ENCODE measurements at regions not wholly inside any gene's neighbourhood (a gene's known extent, or its start where the extent isn't known, plus 50 kb on each side); places are given as distances from the start of the nearest gene placed in this dataset.
A peak's percentile ranks its signal among the peaks of the same experiment; 100 is the strongest.

DNA sequence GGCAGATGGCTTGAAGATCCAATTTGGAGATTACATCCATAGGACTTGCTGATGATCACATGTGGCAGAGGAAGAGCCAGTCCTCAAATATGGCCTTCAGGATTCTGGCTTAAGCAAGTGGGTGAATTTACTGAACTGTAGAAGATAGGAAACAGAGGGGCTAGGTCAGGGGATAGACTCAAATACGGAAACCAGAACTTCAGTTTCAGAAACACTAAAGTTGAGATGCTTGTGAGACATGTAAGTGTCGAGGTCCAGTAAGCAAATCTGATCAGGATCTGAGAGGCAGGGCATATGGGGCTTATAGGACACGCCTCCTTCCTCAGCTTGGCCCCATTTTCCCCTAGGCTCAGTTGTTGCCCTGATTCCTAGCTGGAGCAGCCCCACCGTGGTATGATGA is 107.7 kb downstream of the LBH start:
- H3K9me3 ChIP-seq: no peaks in the 10 kb centered on the region
- no peaks in the 10 kb centered on the region for H3K36me3 ChIP-seq
- 81% methylated on average over 4 of the region's 4 CpGs for WGBS
- H3K4me1 ChIP-seq: no peaks in the 10 kb centered on the region
- no peak for TF ChIP-seq CTCF (IDR thresholded peaks at IDR 0.05)
- no peak for TF ChIP-seq POLR2A (IDR thresholded peaks at IDR 0.05)
- no peak for TF ChIP-seq POLR2AphosphoS5 (IDR thresholded peaks at IDR 0.05)
- no peak for TF ChIP-seq EP300 (IDR thresholded peaks at IDR 0.05)
- no peak overlapping the region for H3K27ac ChIP-seq
- no peak for DNase-seq (ENCODE audit: low spot score in 2 of 2)
- no peaks in the 10 kb centered on the region for H3K27me3 ChIP-seq
- no peak overlapping the region for H3K4me3 ChIP-seq

GRCh38 chr2:30341500-30342267 is 105.4 kb upstream of the LCLAT1 start:
- no peak for DNase-seq (ENCODE audit: low spot score in 2 of 2)
- Histone ChIP-seq H3K4me1 (peaks cover 4% of the 10 kb centered on the region), H3K27ac (no peak overlapping the region), H3K4me3 (no peak overlapping the region), H3K36me3 (no peaks in the 10 kb centered on the region), H3K9me3 (no peaks in the 10 kb centered on the region), H3K27me3 (no peaks in the 10 kb centered on the region)
- 92% methylated on average over 8 of the region's 8 CpGs for WGBS
- no peak for TF ChIP-seq POLR2AphosphoS5 (IDR thresholded peaks at IDR 0.05)
- no peak for TF ChIP-seq POLR2A (IDR thresholded peaks at IDR 0.05)
- TF ChIP-seq CTCF (IDR thresholded peaks at IDR 0.05): no peak
- TF ChIP-seq EP300 (IDR thresholded peaks at IDR 0.05): no peak

DNA sequence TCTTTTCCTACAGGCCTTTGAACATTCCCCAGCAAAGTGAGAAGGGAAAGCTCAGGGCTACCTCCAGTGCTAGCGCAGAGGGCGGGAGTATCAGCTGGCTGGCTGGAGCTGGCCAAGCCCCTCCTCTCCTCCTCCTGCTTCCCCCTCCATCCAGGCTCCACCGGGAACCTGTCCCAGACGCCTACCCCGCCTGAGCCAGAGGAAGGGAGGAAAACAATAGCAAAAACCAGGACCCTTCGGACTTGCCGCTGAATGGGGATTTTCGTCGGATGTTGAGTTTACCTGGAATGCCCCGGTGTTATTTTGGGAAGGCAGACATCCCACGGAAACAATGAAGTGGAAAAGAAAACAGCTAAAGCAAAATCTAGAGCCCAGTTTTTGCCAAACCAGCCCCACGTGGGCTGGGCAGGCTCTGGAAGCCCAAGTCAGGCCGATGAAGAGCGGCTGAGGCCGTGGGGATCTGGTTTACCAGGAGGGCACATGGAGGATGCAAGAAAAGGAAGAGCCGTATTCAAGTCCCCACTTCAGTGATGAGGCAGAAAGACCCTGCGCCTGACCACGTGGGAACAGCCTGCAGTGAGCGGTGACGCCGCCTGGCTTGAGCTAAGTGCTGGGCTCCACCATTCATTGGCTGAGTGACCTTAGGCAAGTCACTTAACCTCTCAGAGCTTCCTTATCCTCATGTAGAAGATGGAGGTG is 100.4 kb upstream of the LCLAT1 start:
- Histone ChIP-seq H3K9me3 (no peaks in the 10 kb centered on the region), H3K27me3 (no peaks in the 10 kb centered on the region), H3K4me1 (peaks cover 4% of the 10 kb centered on the region), H3K4me3 (peak overlapping the region; percentile 10), H3K27ac (peak overlapping the region; percentile 8), H3K36me3 (no peaks in the 10 kb centered on the region)
- WGBS: 52% methylated on average over 21 of the region's 21 CpGs
- no peak for TF ChIP-seq POLR2A (IDR thresholded peaks at IDR 0.05)
- no peak for TF ChIP-seq CTCF (IDR thresholded peaks at IDR 0.05)
- TF ChIP-seq POLR2AphosphoS5 (IDR thresholded peaks at IDR 0.05): no peak
- TF ChIP-seq EP300 (IDR thresholded peaks at IDR 0.05): no peak
- DNase-seq (ENCODE audit: low spot score in 2 of 2): no peak

DNA sequence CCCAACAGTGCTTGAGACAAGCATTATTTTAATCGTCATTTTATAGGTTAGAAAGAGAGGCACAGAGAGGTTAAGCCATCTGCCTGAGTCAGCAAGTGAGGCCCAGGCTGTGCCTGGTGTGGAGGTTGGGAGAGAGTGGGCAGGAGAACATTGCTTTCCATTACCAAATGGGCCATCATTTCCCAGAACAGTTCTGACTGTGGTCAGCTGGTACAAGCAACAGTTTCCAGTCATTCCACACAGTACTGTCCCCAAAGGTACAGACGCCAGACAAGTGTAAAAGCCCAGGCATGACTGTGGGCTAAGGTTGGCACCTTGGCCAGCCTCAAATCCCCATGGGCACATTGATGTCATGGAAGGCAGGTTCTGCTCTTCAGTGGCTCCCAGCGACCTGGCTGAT is 98.2 kb upstream of the LCLAT1 start:
- no peak for TF ChIP-seq POLR2AphosphoS5 (IDR thresholded peaks at IDR 0.05)
- no peak for TF ChIP-seq CTCF (IDR thresholded peaks at IDR 0.05)
- TF ChIP-seq POLR2A (IDR thresholded peaks at IDR 0.05): no peak
- no peak for TF ChIP-seq EP300 (IDR thresholded peaks at IDR 0.05)
- no peak for DNase-seq (ENCODE audit: low spot score in 2 of 2)
- WGBS: 82% methylated on average over 2 of the region's 3 CpGs
- Histone ChIP-seq H3K36me3 (no peaks in the 10 kb centered on the region), H3K4me3 (no peak overlapping the region), H3K4me1 (peaks cover 4% of the 10 kb centered on the region), H3K27me3 (no peaks in the 10 kb centered on the region), H3K9me3 (no peaks in the 10 kb centered on the region), H3K27ac (no peak overlapping the region)

GRCh38 chr2:30349691-30350090 is 97.4 kb upstream of the LCLAT1 start:
- TF ChIP-seq POLR2A (IDR thresholded peaks at IDR 0.05) (no peak), CTCF (IDR thresholded peaks at IDR 0.05) (no peak), POLR2AphosphoS5 (IDR thresholded peaks at IDR 0.05) (no peak), EP300 (IDR thresholded peaks at IDR 0.05) (no peak)
- WGBS: 84% methylated on average over 7 of the region's 7 CpGs

More at GRCh38 chr2:30349691-30350090, 97.4 kb upstream of the LCLAT1 start:
- Histone ChIP-seq H3K27ac (no peak overlapping the region), H3K27me3 (no peaks in the 10 kb centered on the region), H3K36me3 (no peaks in the 10 kb centered on the region), H3K4me1 (peaks cover 4% of the 10 kb centered on the region), H3K9me3 (no peaks in the 10 kb centered on the region), H3K4me3 (no peak overlapping the region)
- no peak for DNase-seq (ENCODE audit: low spot score in 2 of 2)
